ENCODE measurements at regions not wholly inside any gene's neighbourhood (a gene's known extent, or its start where the extent isn't known, plus 50 kb on each side); places are given as distances from the start of the nearest gene placed in this dataset.

- Mint-ChIP-seq H3K27me3 (ENCODE audit: low read depth) (peaks cover 7% of the 10 kb centered on the region), H3K9me3 (no peaks in the 10 kb centered on the region), H3K4me3 (ENCODE audit: low read depth) (no peak overlapping the region), H3K36me3 (ENCODE audit: low read depth) (no peaks in the 10 kb centered on the region), H3K4me1 (ENCODE audit: low read depth) (no peaks in the 10 kb centered on the region), H3K27ac (no peak overlapping the region)
- intact Hi-C loops (cut with micrococcal nuclease), result no loop called here
- no peak for DNase-seq (ENCODE audit: low spot score)
Measured at GRCh38 chr11:45473341-45473895, 187.3 kb upstream of the SYT13 start.

GRCh38 chr11:45472716-45473317 is 186.7 kb upstream of the SYT13 start:
- Mint-ChIP-seq H3K9me3 (no peaks in the 10 kb centered on the region), H3K4me1 (ENCODE audit: low read depth) (no peaks in the 10 kb centered on the region), H3K27ac (no peak overlapping the region), H3K4me3 (ENCODE audit: low read depth) (no peak overlapping the region), H3K36me3 (ENCODE audit: low read depth) (no peaks in the 10 kb centered on the region), H3K27me3 (ENCODE audit: low read depth) (peaks cover 7% of the 10 kb centered on the region)
- DNase-seq (ENCODE audit: low spot score), result no peak
- intact Hi-C loops (cut with micrococcal nuclease), result no loop called here

GRCh38 chr11:45471266-45471665 is 185.1 kb upstream of the SYT13 start:
- peaks cover 7% of the 10 kb centered on the region for H3K27me3 Mint-ChIP-seq (ENCODE audit: low read depth)
- H3K4me1 Mint-ChIP-seq (ENCODE audit: low read depth), result no peaks in the 10 kb centered on the region
- H3K4me3 Mint-ChIP-seq (ENCODE audit: low read depth), result no peak overlapping the region
- no peaks in the 10 kb centered on the region for H3K36me3 Mint-ChIP-seq (ENCODE audit: low read depth)
- H3K27ac Mint-ChIP-seq, result no peak overlapping the region
- intact Hi-C loops (cut with micrococcal nuclease), result no loop called here
- DNase-seq (ENCODE audit: low spot score), result no peak
- H3K9me3 Mint-ChIP-seq, result no peaks in the 10 kb centered on the region

- no peak overlapping the region for H3K27ac Mint-ChIP-seq
Measured at GRCh38 chr11:45470794-45471167, 184.6 kb upstream of the SYT13 start.

GRCh38 chr11:45470151-45470793 is 184.1 kb upstream of the SYT13 start:
- H3K9me3 Mint-ChIP-seq, result no peaks in the 10 kb centered on the region
- H3K27ac Mint-ChIP-seq, result no peak overlapping the region
- H3K4me1 Mint-ChIP-seq (ENCODE audit: low read depth), result no peaks in the 10 kb centered on the region
- intact Hi-C loops (cut with micrococcal nuclease), result no loop called here
- no peak for DNase-seq (ENCODE audit: low spot score)
- H3K36me3 Mint-ChIP-seq (ENCODE audit: low read depth), result no peaks in the 10 kb centered on the region
- H3K4me3 Mint-ChIP-seq (ENCODE audit: low read depth), result no peak overlapping the region
- peaks cover 7% of the 10 kb centered on the region for H3K27me3 Mint-ChIP-seq (ENCODE audit: low read depth)

More at GRCh38 chr11:45470794-45471167, 184.6 kb upstream of the SYT13 start:
- Mint-ChIP-seq H3K9me3 (no peaks in the 10 kb centered on the region), H3K36me3 (ENCODE audit: low read depth) (no peaks in the 10 kb centered on the region), H3K27me3 (ENCODE audit: low read depth) (peaks cover 7% of the 10 kb centered on the region), H3K4me3 (ENCODE audit: low read depth) (no peak overlapping the region), H3K4me1 (ENCODE audit: low read depth) (no peaks in the 10 kb centered on the region)
- no peak for DNase-seq (ENCODE audit: low spot score)
- intact Hi-C loops (cut with micrococcal nuclease), result no loop called here

- intact Hi-C loops (cut with micrococcal nuclease), result no loop called here
- Mint-ChIP-seq H3K4me1 (ENCODE audit: low read depth) (no peaks in the 10 kb centered on the region), H3K27me3 (ENCODE audit: low read depth) (peaks cover 3% of the 10 kb centered on the region), H3K4me3 (ENCODE audit: low read depth) (no peak overlapping the region), H3K9me3 (no peaks in the 10 kb centered on the region), H3K36me3 (ENCODE audit: low read depth) (no peaks in the 10 kb centered on the region), H3K27ac (no peak overlapping the region)
- no peak for DNase-seq (ENCODE audit: low spot score)
Measured at GRCh38 chr11:45468267-45468856, 182.2 kb upstream of the SYT13 start.

GRCh38 chr11:45463541-45463940 is 177.4 kb upstream of the SYT13 start:
- H3K27ac Mint-ChIP-seq, result no peak overlapping the region
- DNase-seq (ENCODE audit: low spot score), result no peak
- H3K4me1 Mint-ChIP-seq (ENCODE audit: low read depth), result no peaks in the 10 kb centered on the region
- H3K36me3 Mint-ChIP-seq (ENCODE audit: low read depth), result no peaks in the 10 kb centered on the region
- H3K4me3 Mint-ChIP-seq (ENCODE audit: low read depth), result no peak overlapping the region
- H3K27me3 Mint-ChIP-seq (ENCODE audit: low read depth), result no peaks in the 10 kb centered on the region
- intact Hi-C loops (cut with micrococcal nuclease), result no loop called here
- no peaks in the 10 kb centered on the region for H3K9me3 Mint-ChIP-seq

GRCh38 chr11:45461514-45461913 is 175.4 kb upstream of the SYT13 start:
- no peak overlapping the region for H3K4me3 Mint-ChIP-seq (ENCODE audit: low read depth)

GRCh38 chr11:45459491-45459890 is 173.3 kb upstream of the SYT13 start:
- intact Hi-C loops (cut with micrococcal nuclease), result no loop called here
- Mint-ChIP-seq H3K4me1 (ENCODE audit: low read depth) (no peaks in the 10 kb centered on the region), H3K4me3 (ENCODE audit: low read depth) (no peak overlapping the region), H3K27ac (no peak overlapping the region), H3K27me3 (ENCODE audit: low read depth) (peaks cover 2% of the 10 kb centered on the region), H3K9me3 (no peaks in the 10 kb centered on the region), H3K36me3 (ENCODE audit: low read depth) (no peaks in the 10 kb centered on the region)
- no peak for DNase-seq (ENCODE audit: low spot score)

More at GRCh38 chr11:45461514-45461913, 175.4 kb upstream of the SYT13 start:
- Mint-ChIP-seq H3K9me3 (no peaks in the 10 kb centered on the region), H3K27me3 (ENCODE audit: low read depth) (no peaks in the 10 kb centered on the region), H3K4me1 (ENCODE audit: low read depth) (no peaks in the 10 kb centered on the region), H3K36me3 (ENCODE audit: low read depth) (no peaks in the 10 kb centered on the region), H3K27ac (no peak overlapping the region)
- DNase-seq (ENCODE audit: low spot score), result no peak
- intact Hi-C loops (cut with micrococcal nuclease), result no loop called here

GRCh38 chr11:45458269-45458668 is 172.1 kb upstream of the SYT13 start:
- Mint-ChIP-seq H3K27me3 (ENCODE audit: low read depth) (peaks cover 2% of the 10 kb centered on the region), H3K9me3 (no peaks in the 10 kb centered on the region), H3K27ac (no peak overlapping the region), H3K36me3 (ENCODE audit: low read depth) (no peaks in the 10 kb centered on the region), H3K4me3 (ENCODE audit: low read depth) (no peak overlapping the region), H3K4me1 (ENCODE audit: low read depth) (no peaks in the 10 kb centered on the region)
- no peak for DNase-seq (ENCODE audit: low spot score)
- intact Hi-C loops (cut with micrococcal nuclease), result no loop called here

- no peaks in the 10 kb centered on the region for H3K9me3 Mint-ChIP-seq
- peaks cover 2% of the 10 kb centered on the region for H3K27me3 Mint-ChIP-seq (ENCODE audit: low read depth)
- no peak for DNase-seq (ENCODE audit: low spot score)
- intact Hi-C loops (cut with micrococcal nuclease), result no loop called here
- H3K4me3 Mint-ChIP-seq (ENCODE audit: low read depth), result no peak overlapping the region
- no peak overlapping the region for H3K27ac Mint-ChIP-seq
- H3K36me3 Mint-ChIP-seq (ENCODE audit: low read depth), result no peaks in the 10 kb centered on the region
- H3K4me1 Mint-ChIP-seq (ENCODE audit: low read depth), result no peaks in the 10 kb centered on the region
Measured at GRCh38 chr11:45457649-45458048, 171.5 kb upstream of the SYT13 start.

GRCh38 chr11:45456686-45457085 is 170.5 kb upstream of the SYT13 start:
- Mint-ChIP-seq H3K9me3 (no peaks in the 10 kb centered on the region), H3K27me3 (ENCODE audit: low read depth) (peaks cover 2% of the 10 kb centered on the region), H3K4me1 (ENCODE audit: low read depth) (no peaks in the 10 kb centered on the region), H3K27ac (no peak overlapping the region), H3K36me3 (ENCODE audit: low read depth) (no peaks in the 10 kb centered on the region), H3K4me3 (ENCODE audit: low read depth) (no peak overlapping the region)
- no peak for DNase-seq (ENCODE audit: low spot score)
- intact Hi-C loops (cut with micrococcal nuclease), result no loop called here

- Mint-ChIP-seq H3K4me3 (ENCODE audit: low read depth) (no peak overlapping the region), H3K27ac (no peak overlapping the region), H3K9me3 (no peaks in the 10 kb centered on the region), H3K4me1 (ENCODE audit: low read depth) (no peaks in the 10 kb centered on the region), H3K36me3 (ENCODE audit: low read depth) (no peaks in the 10 kb centered on the region), H3K27me3 (ENCODE audit: low read depth) (peaks cover 2% of the 10 kb centered on the region)
- intact Hi-C loops (cut with micrococcal nuclease), result no loop called here
- DNase-seq (ENCODE audit: low spot score), result no peak
Measured at GRCh38 chr11:45455536-45455935, 169.4 kb upstream of the SYT13 start.

Data from activated T-helper 2 cell treated with anti-CD3 and anti-CD28 coated beads, Interferon-gamma antibody, Interleukin-2, Interleukin-4, amounts not matched to agents 10 μg/mL and 5 μg/mL and 100 μg/mL, durations not matched to agents 14 hours and 24 hours and 36 hours (primary cell).